HG03575 (cell line): ENCODE measurements at regions not wholly inside any gene's neighbourhood (a gene's known extent, or its start where the extent isn't known, plus 50 kb on each side); places are given as distances from the start of the nearest gene placed in this dataset.

Experiments
- ATAC-seq: cut with Tn5 transposase; IDR thresholded peaks from one replicate; pipeline ENCODE4 v1.9.1; 2021; ENCODE audit not compliant: unreplicated experiment, insufficient number of reproducible peaks, low FRiP score; ENCODE audit errors: extremely low read depth

GRCh38 chr7:41020056-41020455 lies 682.8 kb downstream of the INHBA start:
- ATAC-seq, result no peak

- ATAC-seq, result no peak
Observed at GRCh38 chr7:41013117-41013516, 689.8 kb downstream of the INHBA start.

- ATAC-seq, result no peak
Observed at GRCh38 chr7:41012041-41012440, 690.8 kb downstream of the INHBA start.

- ATAC-seq, result no peak
Observed at GRCh38 chr7:41010967-41011366, 691.9 kb downstream of the INHBA start.

- no peak for ATAC-seq
Observed at GRCh38 chr7:41010418-41010817, 692.5 kb downstream of the INHBA start.

- no peak for ATAC-seq
Observed at GRCh38 chr7:41007811-41008210, 695.1 kb downstream of the INHBA start.

GRCh38 chr7:41007351-41007751 lies 695.5 kb downstream of the INHBA start:
- ATAC-seq, result no peak

GRCh38 chr7:41006306-41006995 lies 696.4 kb downstream of the INHBA start:
- no peak for ATAC-seq

GRCh38 chr7:41005374-41005901 lies 697.5 kb downstream of the INHBA start:
- no peak for ATAC-seq

GRCh38 chr7:41003977-41004376 lies 698.9 kb downstream of the INHBA start:
- ATAC-seq, result no peak

- ATAC-seq, result no peak
Observed at GRCh38 chr7:41003611-41003940, 699.3 kb downstream of the INHBA start.

GRCh38 chr7:41002741-41003610 lies 699.9 kb downstream of the INHBA start:
- ATAC-seq, result no peak

- ATAC-seq, result no peak
Observed at GRCh38 chr7:41000042-41000441, 702.8 kb downstream of the INHBA start.

- no peak for ATAC-seq
Observed at GRCh38 chr7:40996233-40996677, 706.6 kb downstream of the INHBA start.

- no peak for ATAC-seq
Observed at GRCh38 chr7:40990841-40991240, 712.0 kb downstream of the INHBA start.

GRCh38 chr7:40987571-40987970 lies 715.3 kb downstream of the INHBA start:
- ATAC-seq, result no peak

- no peak for ATAC-seq
Observed at GRCh38 chr7:40986351-40986873, 716.5 kb downstream of the INHBA start.

GRCh38 chr7:40983111-40983510 lies 719.8 kb downstream of the INHBA start:
- ATAC-seq, result no peak

- no peak for ATAC-seq
Observed at GRCh38 chr7:40979296-40979695, 723.6 kb downstream of the INHBA start.

- no peak for ATAC-seq
Observed at GRCh38 chr7:40978047-40978446, 724.8 kb downstream of the INHBA start.
